ENCODE measurements at regions not wholly inside any gene's neighbourhood (a gene's known extent, or its start where the extent isn't known, plus 50 kb on each side); places are given as distances from the start of the nearest gene placed in this dataset.

GRCh38 chr1:216896146-216896545 lies 172.9 kb upstream of the ESRRG start:
- H3K27ac ChIP-seq, result no peak overlapping the region
- DNase-seq (ENCODE audit: low spot score), result no peak
- no peaks in the 10 kb centered on the region for H3K27me3 ChIP-seq
- H3K4me1 ChIP-seq, result no peaks in the 10 kb centered on the region
- H3K9me3 ChIP-seq, result no peaks in the 10 kb centered on the region
- no peaks in the 10 kb centered on the region for H3K36me3 ChIP-seq
- H3K4me3 ChIP-seq, result no peak overlapping the region
- TF ChIP-seq CTCF (IDR thresholded peaks at IDR 0.05), result no peak

GRCh38 chr1:216894494-216894893 lies 171.3 kb upstream of the ESRRG start:
- Histone ChIP-seq H3K9me3 (no peaks in the 10 kb centered on the region), H3K4me3 (no peak overlapping the region), H3K36me3 (no peaks in the 10 kb centered on the region), H3K27ac (no peak overlapping the region), H3K27me3 (no peaks in the 10 kb centered on the region), H3K4me1 (no peaks in the 10 kb centered on the region)
- TF ChIP-seq CTCF (IDR thresholded peaks at IDR 0.05), result no peak
- no peak for DNase-seq (ENCODE audit: low spot score)

DNA sequence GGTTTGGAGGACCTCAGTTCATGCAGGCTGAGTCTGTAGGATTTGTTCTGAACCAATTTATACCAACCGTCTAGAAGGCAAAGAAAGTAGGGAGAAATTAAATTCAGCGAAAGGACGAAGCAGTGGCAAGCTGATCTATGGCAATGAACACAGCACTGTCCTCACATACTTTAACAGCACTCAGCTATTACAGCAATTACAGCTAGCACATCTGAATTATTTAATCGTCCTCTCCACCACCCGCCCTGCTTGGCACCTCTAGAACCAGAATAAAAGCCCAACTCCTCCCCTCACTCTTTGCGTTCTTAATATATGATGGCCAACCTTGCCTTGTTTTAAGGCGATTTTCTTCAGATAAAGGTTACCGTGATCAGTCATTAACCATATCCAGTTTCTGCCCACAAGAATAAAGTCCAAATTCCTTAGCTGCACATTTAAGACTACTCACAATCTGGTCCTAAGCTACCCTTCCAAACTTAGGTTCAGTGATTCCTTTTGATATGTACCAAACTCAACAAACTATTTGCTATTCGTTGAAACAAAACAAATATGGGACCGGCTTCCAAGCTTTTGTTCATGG lies 169.4 kb upstream of the ESRRG start:
- H3K9me3 ChIP-seq, result no peaks in the 10 kb centered on the region
- no peak for DNase-seq (ENCODE audit: low spot score)
- TF ChIP-seq CTCF (IDR thresholded peaks at IDR 0.05), result no peak
- H3K27me3 ChIP-seq, result no peaks in the 10 kb centered on the region
- peaks cover 0 to 4% of the 10 kb centered on the region in 2 donors for H3K4me1 ChIP-seq
- H3K36me3 ChIP-seq, result no peaks in the 10 kb centered on the region
- no peak overlapping the region for H3K4me3 ChIP-seq
- H3K27ac ChIP-seq, result no peak overlapping the region

GRCh38 chr1:216890871-216891270 lies 167.6 kb upstream of the ESRRG start:
- no peak overlapping the region for H3K4me3 ChIP-seq
- no peak for TF ChIP-seq CTCF (IDR thresholded peaks at IDR 0.05)
- H3K9me3 ChIP-seq, result no peaks in the 10 kb centered on the region
- no peaks in the 10 kb centered on the region for H3K36me3 ChIP-seq
- no peak overlapping the region for H3K27ac ChIP-seq
- H3K27me3 ChIP-seq, result no peaks in the 10 kb centered on the region
- no peak for DNase-seq (ENCODE audit: low spot score)
- H3K4me1 ChIP-seq, result peaks cover 0 to 4% of the 10 kb centered on the region in 2 donors

DNA sequence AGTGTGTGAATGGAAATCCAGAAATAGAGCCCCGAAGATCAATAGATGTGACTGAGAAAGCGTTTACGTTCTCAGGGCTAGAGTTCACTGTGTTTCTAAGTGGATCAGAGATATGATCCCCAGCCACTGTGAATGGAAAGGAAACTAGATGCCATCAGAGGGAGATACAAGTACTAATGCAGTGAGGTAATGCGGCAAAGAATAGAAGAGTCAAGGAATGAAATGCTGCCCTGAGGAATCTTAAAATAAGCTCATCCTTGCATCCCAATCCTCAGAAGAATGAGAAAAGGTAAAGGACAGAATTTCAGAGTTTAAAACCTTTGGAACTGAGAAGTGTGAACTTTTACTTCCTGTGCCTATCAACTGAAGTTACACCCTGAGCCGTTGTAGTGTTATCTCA lies 165.5 kb upstream of the ESRRG start:
- no peak for DNase-seq (ENCODE audit: low spot score)
- Histone ChIP-seq H3K27ac (no peak overlapping the region), H3K4me3 (no peak overlapping the region), H3K27me3 (no peaks in the 10 kb centered on the region), H3K9me3 (no peaks in the 10 kb centered on the region), H3K4me1 (peaks cover 0 to 4% of the 10 kb centered on the region in 2 donors), H3K36me3 (no peaks in the 10 kb centered on the region)
- TF ChIP-seq CTCF (IDR thresholded peaks at IDR 0.05), result no peak

- Histone ChIP-seq H3K36me3 (no peaks in the 10 kb centered on the region), H3K9me3 (no peaks in the 10 kb centered on the region), H3K4me1 (peaks cover 0 to 4% of the 10 kb centered on the region in 2 donors), H3K4me3 (no peak overlapping the region), H3K27ac (no peak overlapping the region), H3K27me3 (no peaks in the 10 kb centered on the region)
- TF ChIP-seq CTCF (IDR thresholded peaks at IDR 0.05), result no peak
- no peak for DNase-seq (ENCODE audit: low spot score)
Measured at GRCh38 chr1:216887032-216887431, 163.8 kb upstream of the ESRRG start.
